GM13976 (cell line): ENCODE measurements at regions not wholly inside any gene's neighbourhood (a gene's known extent, or its start where the extent isn't known, plus 50 kb on each side); places are given as distances from the start of the nearest gene placed in this dataset.

Experiments used
- DNase-seq: peaks from one replicate; pipeline ENCODE4 v3.0.0; 2012; ENCODE audit warnings: low spot score
- CTCF ChIP-seq: IDR thresholded peaks from 2 replicates; pipeline ENCODE4 v1.5.1; 2012; ENCODE audit warnings: borderline replicate concordance, mild to moderate bottlenecking; ENCODE audit not compliant: insufficient read depth; ENCODE audit errors: extremely low read depth, missing control alignments, control extremely low read depth
- in situ Hi-C: fragments of 300-500 bp; cut with MboI; formaldehyde crosslinking; loops from one replicate; pipeline ENCODE4 v1.12.0; 2022; ENCODE audit warnings: low sequenced_read_pairs, mixed read lengths, inconsistent platforms; ENCODE audit not compliant: unreplicated experiment

GRCh38 chr2:19261061-19261460 lies 97.4 kb downstream of the OSR1 start:
- in situ Hi-C loops = no loop called here
- DNase-seq = no peak
- no peak for TF ChIP-seq CTCF

GRCh38 chr2:19256121-19256601 lies 102.3 kb downstream of the OSR1 start:
- TF ChIP-seq CTCF = no peak
- in situ Hi-C loops = no loop called here
- no peak for DNase-seq

GRCh38 chr2:19255481-19255880 lies 102.9 kb downstream of the OSR1 start:
- DNase-seq = no peak

GRCh38 chr2:19251554-19251953 lies 106.9 kb downstream of the OSR1 start:
- DNase-seq = no peak
- TF ChIP-seq CTCF = no peak
- in situ Hi-C loops = no loop called here

More at GRCh38 chr2:19255481-19255880, 102.9 kb downstream of the OSR1 start:
- TF ChIP-seq CTCF = no peak
- in situ Hi-C loops = no loop called here

- in situ Hi-C loops = no loop called here
- TF ChIP-seq CTCF = no peak
- no peak for DNase-seq
These were observed 107.5 kb downstream of the OSR1 start for GRCh38 chr2:19250906-19251305.

GRCh38 chr2:19247186-19247585 lies 111.2 kb downstream of the OSR1 start:
- DNase-seq = no peak
- TF ChIP-seq CTCF = no peak
- in situ Hi-C loops = no loop called here

- in situ Hi-C loops = no loop called here
- DNase-seq = no peak
- TF ChIP-seq CTCF = no peak
These were observed 111.9 kb downstream of the OSR1 start for GRCh38 chr2:19246496-19246895.
